HEK293T (cell line): ENCODE measurements at regions not wholly inside any gene's neighbourhood (a gene's known extent, or its start where the extent isn't known, plus 50 kb on each side); places are given as distances from the start of the nearest gene placed in this dataset.

Experiments used
- BHLHE40 ChIP-seq: fragments of 450-650 bp; IDR thresholded peaks from 2 replicates; pipeline ENCODE4 v1.6.1; 2016; ENCODE audit warnings: mild to moderate bottlenecking, moderate library complexity, borderline replicate concordance
- ELF4 ChIP-seq: fragments of 450-650 bp; IDR thresholded peaks from 2 replicates; pipeline ENCODE4 v1.6.1; 2017; ENCODE audit warnings: antibody characterized with exemption
- FOXM1 ChIP-seq: fragments of 450-650 bp; IDR thresholded peaks from 2 replicates; pipeline ENCODE4 v1.6.1; 2017; ENCODE audit warnings: mild to moderate bottlenecking, borderline replicate concordance
- NFRKB ChIP-seq: fragments of 450-650 bp; IDR thresholded peaks from 2 replicates; pipeline ENCODE4 v1.6.1; 2016; ENCODE audit warnings: mild to moderate bottlenecking, moderate library complexity
- SP1 ChIP-seq: fragments of 450-650 bp; IDR thresholded peaks from 2 replicates; pipeline ENCODE4 v1.6.1; 2017
- TARDBP ChIP-seq: fragments of 450-650 bp; IDR thresholded peaks from 2 replicates; pipeline ENCODE4 v1.6.1; 2016
- ZNF384 ChIP-seq: fragments of 450-650 bp; IDR thresholded peaks from 2 replicates; pipeline ENCODE4 v1.6.1; 2016

DNA sequence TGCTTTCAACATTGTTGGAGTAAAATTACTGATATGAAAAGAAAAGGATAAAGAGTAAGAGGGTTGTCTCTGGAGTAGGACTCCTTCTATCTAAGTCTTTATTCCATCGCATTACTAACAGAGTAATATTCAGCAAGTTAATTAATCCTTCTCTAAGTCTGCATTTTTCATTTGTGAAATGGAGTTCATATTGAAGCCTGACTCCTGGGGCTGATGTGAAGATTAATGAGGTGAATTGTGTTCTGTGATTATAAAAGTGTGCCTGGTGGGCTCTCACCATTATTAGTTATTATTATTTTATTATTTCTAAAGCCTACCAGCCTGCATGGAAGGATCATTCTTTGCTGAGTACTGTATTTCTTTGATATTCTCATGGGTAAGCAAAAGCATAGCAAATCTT lies 1096.7 kb downstream of the KCNT2 start:
- TF ChIP-seq FOXM1 (no peak), TARDBP (no peak), ELF4 (no peak), BHLHE40 (no peak), ZNF384 (no peak), SP1 (no peak), NFRKB (no peak)
